Endothelial cell (in vitro differentiated cells): ENCODE measurements at regions not wholly inside any gene's neighbourhood (a gene's known extent, or its start where the extent isn't known, plus 50 kb on each side); places are given as distances from the start of the nearest gene placed in this dataset.

Experiments
- DNase-seq: peaks from one replicate; pipeline ENCODE4 v3.0.0; 2021; ENCODE audit warnings: low spot score
- H3K27ac Mint-ChIP-seq: one replicate; pipeline ENCODE4 v1.8.0; 2021; ENCODE audit warnings: mixed read lengths, inconsistent platforms; ENCODE audit not compliant: unreplicated experiment
- H3K27me3 Mint-ChIP-seq: one replicate; pipeline ENCODE4 v1.8.0; 2021; ENCODE audit warnings: mild to moderate bottlenecking, moderate library complexity, mixed read lengths, inconsistent platforms; ENCODE audit not compliant: unreplicated experiment
- H3K36me3 Mint-ChIP-seq: one replicate; pipeline ENCODE4 v1.8.0; 2021; ENCODE audit warnings: mild to moderate bottlenecking, low read depth, mixed read lengths, inconsistent platforms; ENCODE audit not compliant: unreplicated experiment
- H3K4me1 Mint-ChIP-seq: one replicate; pipeline ENCODE4 v1.8.0; 2021; ENCODE audit warnings: mild to moderate bottlenecking, mixed read lengths, inconsistent platforms; ENCODE audit not compliant: unreplicated experiment
- H3K4me3 Mint-ChIP-seq: one replicate; pipeline ENCODE4 v1.8.0; 2021; ENCODE audit warnings: mild to moderate bottlenecking, mixed read lengths, inconsistent platforms; ENCODE audit not compliant: unreplicated experiment
- H3K9me3 Mint-ChIP-seq: one replicate; pipeline ENCODE4 v1.8.0; 2021; ENCODE audit warnings: mixed read lengths, inconsistent platforms; ENCODE audit not compliant: unreplicated experiment
- TF ChIP-seq, protein P1 (sequence below): fragments of 200-600 bp; sonication (generic); IDR thresholded peaks from one replicate; pipeline ENCODE4 v1.5.0; 2021; ENCODE audit warnings: antibody characterized with exemption; ENCODE audit not compliant: unreplicated experiment

DNA sequence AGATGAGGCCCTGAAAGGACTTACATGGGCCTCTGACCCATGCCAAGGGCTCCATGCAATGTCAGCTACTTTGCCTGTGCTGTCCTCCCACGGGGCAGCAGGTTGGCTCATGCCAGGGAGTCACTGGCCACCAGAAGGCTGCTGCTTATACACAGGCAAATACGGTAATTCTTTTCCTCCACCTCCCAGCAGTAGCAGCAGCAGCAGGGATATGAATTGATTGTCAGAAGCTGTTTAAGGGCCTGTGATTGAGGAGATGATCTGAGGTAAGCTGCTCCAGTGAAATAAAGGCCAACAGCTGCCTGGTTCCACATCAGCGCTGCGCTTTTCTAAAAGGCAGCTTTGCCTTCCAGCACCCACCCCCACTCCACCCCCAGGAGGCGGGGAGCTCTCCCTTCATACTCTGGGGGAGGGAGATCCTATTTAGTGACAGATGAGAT lies 250.5 kb downstream of the SHQ1 start:
- DNase-seq = no peak
- H3K4me3 Mint-ChIP-seq = no peak overlapping the region
- H3K9me3 Mint-ChIP-seq = no peaks in the 10 kb centered on the region
- peaks cover 4% of the 10 kb centered on the region for H3K36me3 Mint-ChIP-seq
- H3K27me3 Mint-ChIP-seq = peaks cover 13% of the 10 kb centered on the region
- H3K27ac Mint-ChIP-seq = peak overlapping the region; percentile 40
- peaks cover 37% of the 10 kb centered on the region for H3K4me1 Mint-ChIP-seq
- TF ChIP-seq, protein P1, sequence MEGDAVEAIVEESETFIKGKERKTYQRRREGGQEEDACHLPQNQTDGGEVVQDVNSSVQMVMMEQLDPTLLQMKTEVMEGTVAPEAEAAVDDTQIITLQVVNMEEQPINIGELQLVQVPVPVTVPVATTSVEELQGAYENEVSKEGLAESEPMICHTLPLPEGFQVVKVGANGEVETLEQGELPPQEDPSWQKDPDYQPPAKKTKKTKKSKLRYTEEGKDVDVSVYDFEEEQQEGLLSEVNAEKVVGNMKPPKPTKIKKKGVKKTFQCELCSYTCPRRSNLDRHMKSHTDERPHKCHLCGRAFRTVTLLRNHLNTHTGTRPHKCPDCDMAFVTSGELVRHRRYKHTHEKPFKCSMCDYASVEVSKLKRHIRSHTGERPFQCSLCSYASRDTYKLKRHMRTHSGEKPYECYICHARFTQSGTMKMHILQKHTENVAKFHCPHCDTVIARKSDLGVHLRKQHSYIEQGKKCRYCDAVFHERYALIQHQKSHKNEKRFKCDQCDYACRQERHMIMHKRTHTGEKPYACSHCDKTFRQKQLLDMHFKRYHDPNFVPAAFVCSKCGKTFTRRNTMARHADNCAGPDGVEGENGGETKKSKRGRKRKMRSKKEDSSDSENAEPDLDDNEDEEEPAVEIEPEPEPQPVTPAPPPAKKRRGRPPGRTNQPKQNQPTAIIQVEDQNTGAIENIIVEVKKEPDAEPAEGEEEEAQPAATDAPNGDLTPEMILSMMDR = no peak

DNA sequence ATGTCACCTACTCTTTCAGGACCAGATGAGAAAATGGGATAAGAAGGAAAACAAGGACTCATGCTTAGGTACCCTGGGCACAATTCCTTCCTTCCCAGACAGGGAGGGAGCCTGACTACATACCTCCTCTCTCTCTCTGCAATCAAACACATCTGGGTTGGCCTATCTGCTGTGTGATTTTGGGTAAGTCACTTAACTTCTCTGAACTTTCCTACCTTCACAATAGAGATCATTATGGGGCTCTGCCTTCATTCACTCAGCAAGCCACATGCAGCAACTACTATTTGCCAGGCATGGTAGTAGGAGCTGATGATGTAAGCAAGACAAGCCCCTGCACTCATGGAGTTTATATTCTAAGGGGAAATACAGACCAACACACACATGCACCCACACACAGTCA lies 251.2 kb downstream of the SHQ1 start:
- peaks cover 37% of the 10 kb centered on the region for H3K4me1 Mint-ChIP-seq
- no peak for DNase-seq
- no peaks in the 10 kb centered on the region for H3K9me3 Mint-ChIP-seq
- H3K36me3 Mint-ChIP-seq = peaks cover 4% of the 10 kb centered on the region
- no peak overlapping the region for H3K4me3 Mint-ChIP-seq
- TF ChIP-seq, protein P1 = no peak
- H3K27me3 Mint-ChIP-seq = peaks cover 17% of the 10 kb centered on the region
- H3K27ac Mint-ChIP-seq = no peak overlapping the region

DNA sequence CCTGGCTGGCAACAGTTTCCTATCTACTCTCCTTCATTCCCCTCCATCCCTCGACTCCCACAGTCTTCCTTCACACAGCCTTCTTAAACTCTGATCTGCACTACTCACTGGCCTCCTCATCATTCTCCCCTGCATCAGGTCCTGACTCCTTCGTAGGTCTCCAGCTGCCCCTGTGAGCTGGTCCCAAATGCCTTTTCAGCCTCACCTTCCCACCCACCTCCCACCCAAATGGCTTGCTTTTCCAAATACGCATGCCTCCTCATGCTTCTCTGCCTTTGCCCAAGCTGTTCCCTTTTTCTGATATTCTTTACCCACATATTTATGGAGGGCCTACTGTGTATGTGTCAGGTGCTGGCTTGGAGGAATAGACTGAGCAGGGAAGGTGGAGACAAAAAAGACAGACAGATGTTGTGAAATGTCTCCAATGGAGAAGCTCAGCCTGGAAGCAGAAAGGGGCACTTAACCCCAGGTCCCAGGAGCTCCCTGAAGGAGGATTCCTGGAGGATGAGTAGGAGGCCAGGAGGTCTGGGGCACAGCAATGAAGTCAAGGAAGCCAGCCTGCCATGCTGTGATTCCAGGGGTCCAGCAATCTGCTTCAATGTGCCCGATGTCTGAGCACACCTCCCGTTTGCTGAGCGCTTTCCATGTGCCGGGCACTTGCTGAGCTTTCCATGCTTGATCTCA lies 252.2 kb downstream of the SHQ1 start:
- TF ChIP-seq, protein P1 = no peak
- no peak for DNase-seq

DNA sequence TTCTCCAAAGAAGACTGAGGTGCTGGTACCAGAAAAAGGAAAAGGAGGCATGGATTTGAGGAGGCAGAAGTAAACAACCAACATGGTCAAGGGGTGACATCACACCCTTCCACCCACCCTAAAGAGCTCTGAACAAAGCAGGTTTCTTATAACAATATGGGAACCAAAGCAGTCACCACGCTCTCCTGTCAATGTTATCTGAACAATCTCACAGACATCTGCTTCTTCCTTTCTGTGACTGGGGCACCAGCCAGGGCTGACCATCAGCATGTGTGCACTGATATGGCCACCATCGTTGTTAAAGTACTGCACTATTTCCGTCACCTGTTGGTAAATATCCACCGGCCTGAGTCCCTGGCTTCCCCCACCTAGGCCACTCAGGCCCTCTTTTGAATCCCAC lies 252.9 kb downstream of the SHQ1 start:
- peak overlapping the region; percentile 55 for H3K27ac Mint-ChIP-seq

More for the DNA sequence above, 252.2 kb downstream of the SHQ1 start:
- H3K4me1 Mint-ChIP-seq = peaks cover 46% of the 10 kb centered on the region
- no peak overlapping the region for H3K4me3 Mint-ChIP-seq
- no peaks in the 10 kb centered on the region for H3K9me3 Mint-ChIP-seq
- H3K27me3 Mint-ChIP-seq = peaks cover 19% of the 10 kb centered on the region
- no peak overlapping the region for H3K27ac Mint-ChIP-seq
- H3K36me3 Mint-ChIP-seq = peaks cover 4% of the 10 kb centered on the region

More for the DNA sequence above, 252.9 kb downstream of the SHQ1 start:
- H3K36me3 Mint-ChIP-seq = peaks cover 4% of the 10 kb centered on the region
- no peak for DNase-seq
- no peak overlapping the region for H3K4me3 Mint-ChIP-seq
- peaks cover 17% of the 10 kb centered on the region for H3K27me3 Mint-ChIP-seq
- H3K4me1 Mint-ChIP-seq = peaks cover 52% of the 10 kb centered on the region
- TF ChIP-seq, protein P1 = no peak
- no peaks in the 10 kb centered on the region for H3K9me3 Mint-ChIP-seq
